H54 (cell line): ENCODE measurements at regions not wholly inside any gene's neighbourhood (a gene's known extent, or its start where the extent isn't known, plus 50 kb on each side); places are given as distances from the start of the nearest gene placed in this dataset.

Source experiments
- DNase-seq: peaks from one replicate; pipeline ENCODE4 v3.0.0; 2011; ENCODE audit warnings: low spot score, mixed read lengths; ENCODE audit not compliant: insufficient read length
- FAIRE-seq: peaks from 3 replicates; lab custom pipeline; 2011; peaks lifted over from hg19 to GRCh38; lab: Jason Lieb, UNC
- POLR2A ChIP-seq: IDR thresholded peaks from 2 replicates; pipeline ENCODE4 v1.6.1; 2011; ENCODE audit warnings: low read depth, mild to moderate bottlenecking, low read length

- TF ChIP-seq POLR2A: no peak
- FAIRE-seq: no peak
- no peak for DNase-seq
These were observed 78.4 kb upstream of the MED9 start for GRCh38 chr17:17398188-17398942.

DNA sequence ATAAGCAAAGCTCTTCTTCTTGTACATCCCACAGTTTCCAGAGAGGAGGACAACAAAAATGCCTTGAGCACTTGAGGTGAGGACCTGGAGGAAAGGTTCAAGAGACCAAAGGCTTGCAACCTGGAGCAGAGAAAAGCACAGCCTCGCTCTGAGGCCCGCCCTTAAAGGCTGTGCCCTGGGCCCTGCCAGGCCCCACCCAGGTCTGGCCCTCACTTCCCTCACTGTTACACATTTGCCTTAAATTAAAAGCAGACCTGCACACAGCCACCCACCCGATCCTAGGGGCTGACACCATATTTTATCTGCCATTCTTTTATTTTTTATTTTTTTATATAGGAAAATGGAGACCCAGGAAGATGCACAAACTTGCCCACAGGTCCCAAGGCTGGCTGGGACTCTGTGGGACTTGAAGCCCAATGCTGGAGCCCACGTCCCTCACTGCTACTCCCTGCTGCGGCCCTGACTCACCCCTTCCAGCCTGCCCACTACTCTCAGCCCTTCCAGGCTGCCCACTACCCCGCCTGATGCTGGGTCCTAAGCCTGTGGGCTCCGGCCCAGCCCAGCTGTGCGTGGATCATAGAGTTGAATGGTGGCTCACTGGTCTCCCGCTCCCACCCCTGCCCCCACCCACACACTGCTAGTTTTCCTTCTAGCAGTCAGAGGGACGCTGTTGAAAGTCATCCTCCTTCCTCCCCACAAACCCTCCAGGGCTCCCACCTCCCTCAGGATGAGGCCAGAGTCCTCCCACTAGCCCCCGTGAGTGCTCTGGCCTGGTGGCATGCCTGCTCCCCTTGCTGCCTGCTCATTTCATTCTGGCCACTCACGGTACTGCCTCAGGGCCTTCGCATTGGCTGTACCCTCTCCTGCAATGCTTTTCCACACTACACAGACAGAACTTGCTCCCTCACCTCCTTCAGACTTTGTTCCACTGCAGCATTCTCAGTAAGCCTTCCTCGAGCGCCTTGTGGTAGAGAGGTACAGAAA is 77.6 kb upstream of the MED9 start:
- FAIRE-seq (no peak), DNase-seq (no peak)
- TF ChIP-seq POLR2A: no peak

DNA sequence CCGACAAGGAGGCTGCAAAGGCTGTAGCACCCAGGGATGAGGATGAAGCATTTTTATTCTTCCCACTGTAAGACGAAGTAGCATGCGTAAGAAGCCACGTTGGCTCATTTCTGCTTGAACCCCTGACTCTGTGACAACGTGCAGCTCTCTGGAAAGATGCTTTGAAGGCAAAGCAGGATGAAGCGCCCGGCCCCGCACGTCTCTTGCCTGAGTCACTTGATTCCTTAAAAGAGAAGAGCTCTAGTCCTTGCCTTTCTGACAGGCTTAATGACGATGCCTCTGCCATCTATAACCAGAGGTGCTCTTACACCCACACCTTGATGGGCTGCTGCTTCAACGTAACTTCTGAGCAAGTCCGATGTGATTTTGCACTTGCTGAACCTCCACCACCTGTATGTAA is 76.7 kb upstream of the MED9 start:
- TF ChIP-seq POLR2A: no peak
- FAIRE-seq (no peak), DNase-seq (no peak)

DNA sequence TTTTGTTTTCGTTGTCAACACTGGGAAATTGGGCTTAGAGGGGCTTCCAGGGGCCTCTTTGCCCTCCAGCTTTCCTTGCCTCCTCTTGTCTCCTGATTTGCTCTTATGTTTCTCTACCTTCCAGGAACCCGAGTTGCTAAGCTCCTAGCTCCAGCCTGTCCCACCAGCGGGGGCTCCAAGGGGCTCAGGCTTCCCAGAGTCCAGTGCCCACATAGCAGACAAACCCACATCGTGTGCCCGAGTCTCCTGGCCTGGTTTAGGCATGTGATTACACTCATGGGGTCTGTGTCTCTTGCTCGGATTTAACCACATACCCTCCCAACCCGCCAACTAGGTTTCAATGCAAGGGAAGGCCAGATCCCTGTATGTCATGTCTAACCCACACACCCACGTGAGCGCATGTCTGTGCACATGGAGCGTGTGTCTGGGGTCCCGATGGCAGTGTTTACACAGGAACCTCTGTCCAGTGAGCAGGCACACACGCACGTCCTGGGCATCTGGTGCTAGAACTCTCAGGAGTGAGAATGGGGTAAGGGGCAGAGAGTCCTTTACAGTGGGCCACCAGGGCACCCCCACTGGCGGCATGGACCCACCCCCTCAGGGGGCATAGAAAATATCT is 76.1 kb upstream of the MED9 start:
- FAIRE-seq: no peak

GRCh38 chr17:17401271-17401781 is 75.5 kb upstream of the MED9 start:
- FAIRE-seq (no peak), DNase-seq (peak; percentile 81)
- TF ChIP-seq POLR2A: no peak

More for the DNA sequence above, 76.1 kb upstream of the MED9 start:
- TF ChIP-seq POLR2A: no peak
- DNase-seq: no peak

DNA sequence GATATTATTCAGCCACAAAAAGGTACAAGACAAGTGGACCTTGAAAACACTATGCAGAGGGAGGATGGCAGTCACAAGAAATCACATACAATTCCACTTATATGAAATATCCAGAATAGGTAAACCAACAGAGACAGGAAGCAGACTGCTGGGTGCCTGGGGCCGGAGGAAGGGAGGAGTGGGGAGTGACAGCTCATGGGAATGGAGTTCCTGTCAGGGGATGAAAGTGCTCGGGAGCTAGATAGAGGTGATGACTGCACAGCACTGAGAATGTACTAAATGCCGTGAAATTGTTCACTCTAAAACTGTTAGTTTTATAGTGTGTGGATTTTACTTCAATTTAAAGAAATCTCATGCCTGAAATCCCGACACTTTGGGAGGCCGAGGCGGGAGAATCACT is 74.2 kb upstream of the MED9 start:
- FAIRE-seq (no peak), DNase-seq (peak; percentile 66)
- no peak for TF ChIP-seq POLR2A

DNA sequence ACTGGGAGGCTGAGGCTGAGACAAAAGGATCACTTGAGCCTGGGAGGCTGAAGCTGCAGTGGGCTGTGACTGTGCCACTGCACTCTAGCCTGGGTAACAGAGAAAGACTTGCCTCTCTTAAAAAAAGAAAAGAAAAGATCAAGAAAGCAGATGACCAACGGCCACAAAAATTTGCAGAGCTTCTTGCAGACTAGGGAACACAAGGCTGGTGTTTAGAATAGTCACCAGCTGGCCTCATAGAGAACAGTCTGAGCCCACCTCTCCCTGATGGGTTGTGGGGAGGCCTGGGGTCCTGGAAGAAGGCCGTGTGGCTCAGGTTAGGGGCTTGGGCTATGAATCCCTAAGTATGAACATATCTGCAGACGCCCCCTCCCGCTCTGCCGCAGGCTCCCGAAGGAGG is 73.7 kb upstream of the MED9 start:
- FAIRE-seq (no peak), DNase-seq (no peak)
- no peak for TF ChIP-seq POLR2A

GRCh38 chr17:17403899-17404576 is 72.8 kb upstream of the MED9 start:
- DNase-seq: no peak
- TF ChIP-seq POLR2A: no peak
- no peak for FAIRE-seq

GRCh38 chr17:17405673-17406072 is 71.1 kb upstream of the MED9 start:
- DNase-seq (no peak), FAIRE-seq (no peak)
- TF ChIP-seq POLR2A: no peak

GRCh38 chr17:17406225-17406624 is 70.6 kb upstream of the MED9 start:
- TF ChIP-seq POLR2A: no peak
- DNase-seq (no peak), FAIRE-seq (no peak)

DNA sequence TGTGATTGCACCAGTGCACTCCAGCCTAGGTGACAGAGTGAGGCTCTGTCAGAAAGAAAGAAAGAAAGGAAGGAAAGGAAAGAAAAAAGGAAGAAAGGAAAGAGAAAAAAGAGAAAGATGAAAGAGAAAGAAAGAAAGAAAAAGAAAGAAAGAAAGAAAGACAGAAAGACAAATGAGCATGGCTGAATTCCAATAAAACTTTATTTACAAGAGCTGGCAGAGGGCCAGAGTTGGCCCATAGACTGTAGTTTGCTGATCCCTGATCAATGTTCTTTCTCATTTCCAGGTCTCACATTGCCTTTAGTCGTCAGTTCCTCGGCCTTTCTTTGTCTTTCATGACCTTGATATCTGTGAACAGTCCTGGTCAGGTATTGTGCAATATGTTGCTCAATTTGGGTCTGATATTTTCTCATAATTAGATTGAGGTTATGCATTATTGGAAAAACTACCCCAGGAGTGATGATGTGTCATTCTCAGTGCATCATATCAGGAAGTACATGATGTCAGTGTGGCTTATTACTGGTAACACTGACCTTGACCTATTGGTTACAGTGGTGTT is 68.5 kb upstream of the MED9 start:
- FAIRE-seq: no peak
- TF ChIP-seq POLR2A: no peak
- no peak for DNase-seq

GRCh38 chr17:17410357-17410756 is 66.4 kb upstream of the MED9 start:
- FAIRE-seq (no peak), DNase-seq (no peak)
- no peak for TF ChIP-seq POLR2A

- DNase-seq (no peak), FAIRE-seq (no peak)
- TF ChIP-seq POLR2A: no peak
These were observed 65.1 kb upstream of the MED9 start for GRCh38 chr17:17411692-17412091.
